Lower lobe of right lung (tissue), 2 donors: ENCODE measurements at regions not wholly inside any gene's neighbourhood (a gene's known extent, or its start where the extent isn't known, plus 50 kb on each side); places are given as distances from the start of the nearest gene placed in this dataset.
"Not testable (repeated sequence)": the region's sequence is repeated elsewhere in the genome, so short reads cannot be mapped to it uniquely, and the experiment has no call there.

ENCODE experiments used
- ATAC-seq, 2 donors: fragments of 200-7000 bp; cut with Tn5 transposase; one replicate each; pipeline ENCODE4 v1.9.1; 2020 to 2022; ENCODE audit warnings: mild to moderate bottlenecking in 2 of 2, moderate library complexity in 2 of 2
- DNase-seq: peaks from one replicate; pipeline ENCODE4 v3.0.0-alpha.2; 2020
- H3K27ac ChIP-seq: fragments of 200-600 bp; one replicate; pipeline ENCODE4 v1.8.0; 2022
- H3K27me3 ChIP-seq: fragments of 200-600 bp; one replicate; pipeline ENCODE4 v1.8.0; 2022; ENCODE audit warnings: low read depth
- H3K36me3 ChIP-seq: fragments of 200-600 bp; one replicate; pipeline ENCODE4 v1.8.0; 2022; ENCODE audit warnings: mild to moderate bottlenecking
- H3K4me1 ChIP-seq: fragments of 200-600 bp; one replicate; pipeline ENCODE4 v1.8.0; 2022
- H3K4me3 ChIP-seq: fragments of 200-600 bp; one replicate; pipeline ENCODE4 v1.8.0; 2022; ENCODE audit warnings: mild to moderate bottlenecking
- H3K9me3 ChIP-seq: fragments of 200-600 bp; one replicate; pipeline ENCODE4 v1.8.0; 2022
- intact Hi-C: fragments of 100-400 bp; cut with DNase I; formaldehyde crosslinking; loops from one replicate; pipeline ENCODE4 v1.11.0; 2022
- donor health status: DM: no; HTN: yes; CAD: no; lungs with severe emphysema.

DNA sequence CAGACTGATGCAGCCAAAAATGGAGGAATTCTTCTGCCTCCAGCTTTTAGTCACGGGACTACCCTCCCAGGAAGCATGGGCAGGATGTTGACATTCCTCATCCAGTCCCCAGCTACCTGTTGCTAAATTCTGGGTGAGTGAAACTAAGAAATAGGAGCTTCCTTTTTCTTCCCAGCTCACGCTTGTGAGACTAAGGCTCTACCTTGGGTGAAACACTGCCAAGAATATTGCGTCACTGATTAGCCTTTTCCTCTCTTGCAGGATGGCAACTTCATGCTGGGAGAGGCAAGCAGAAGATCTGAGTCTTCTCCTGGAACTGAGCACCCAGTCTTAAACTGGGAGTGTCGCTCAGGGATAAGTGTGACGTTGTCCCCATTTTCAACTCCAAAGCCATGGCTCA is 59.7 kb downstream of the RNU2-63P start:
- H3K27ac ChIP-seq, H3K9me3 ChIP-seq, DNase-seq, H3K27me3 ChIP-seq, H3K36me3 ChIP-seq, H3K4me1 ChIP-seq, H3K4me3 ChIP-seq, intact Hi-C loops: not testable (repeated sequence)
- ATAC-seq, result peak in 1 of 2 donors; percentile 46

DNA sequence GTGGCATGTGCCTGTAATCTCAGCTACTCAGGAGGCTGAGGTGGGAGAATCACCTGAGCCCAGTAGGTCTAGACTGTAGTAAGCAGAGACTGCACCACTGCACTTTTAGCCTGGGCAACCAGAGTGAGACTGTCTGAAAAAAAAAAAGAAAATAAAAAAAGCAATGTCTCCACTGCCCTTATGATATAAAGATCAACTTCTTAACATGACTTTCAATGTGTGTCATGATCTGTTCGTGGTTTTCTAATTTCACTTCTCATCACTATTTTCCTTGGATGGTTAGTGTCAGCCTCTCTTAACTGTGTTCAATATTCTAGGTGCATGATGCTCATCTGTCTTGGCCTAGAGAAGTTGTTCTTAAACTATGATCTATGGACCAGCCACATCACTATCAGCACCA is 67.3 kb downstream of the RNU2-63P start:
- H3K9me3 ChIP-seq, intact Hi-C loops, DNase-seq, H3K4me1 ChIP-seq, H3K27ac ChIP-seq, H3K4me3 ChIP-seq, H3K36me3 ChIP-seq, ATAC-seq, H3K27me3 ChIP-seq: not testable (repeated sequence)

GRCh38 chr2:87946644-87947370 is 69.5 kb downstream of the RNU2-63P start:
- DNase-seq, H3K4me1 ChIP-seq, intact Hi-C loops, H3K36me3 ChIP-seq, ATAC-seq, H3K27ac ChIP-seq, H3K4me3 ChIP-seq, H3K27me3 ChIP-seq, H3K9me3 ChIP-seq: not testable (repeated sequence)

DNA sequence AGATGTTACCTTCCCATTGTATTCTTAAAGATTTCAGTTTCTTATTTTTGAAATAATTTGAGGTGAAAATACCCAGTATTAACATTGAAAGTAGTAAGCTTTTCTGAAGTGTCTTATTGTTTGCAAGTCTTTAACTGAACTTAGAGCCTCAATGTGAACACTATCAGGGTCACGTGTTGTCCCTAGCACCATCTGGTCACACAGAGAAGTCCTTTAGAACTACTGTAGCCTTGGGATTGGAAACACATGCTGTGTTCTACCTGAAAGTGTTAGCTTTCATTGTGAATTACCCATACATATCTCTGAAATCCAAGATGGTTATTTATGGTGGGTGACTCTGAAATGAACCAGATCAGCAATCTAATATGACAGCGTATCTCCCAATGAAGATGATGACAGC is 77.0 kb downstream of the RNU2-63P start:
- DNase-seq, H3K9me3 ChIP-seq, H3K27me3 ChIP-seq, intact Hi-C loops, H3K36me3 ChIP-seq, H3K4me3 ChIP-seq, H3K4me1 ChIP-seq, H3K27ac ChIP-seq, ATAC-seq: not testable (repeated sequence)

DNA sequence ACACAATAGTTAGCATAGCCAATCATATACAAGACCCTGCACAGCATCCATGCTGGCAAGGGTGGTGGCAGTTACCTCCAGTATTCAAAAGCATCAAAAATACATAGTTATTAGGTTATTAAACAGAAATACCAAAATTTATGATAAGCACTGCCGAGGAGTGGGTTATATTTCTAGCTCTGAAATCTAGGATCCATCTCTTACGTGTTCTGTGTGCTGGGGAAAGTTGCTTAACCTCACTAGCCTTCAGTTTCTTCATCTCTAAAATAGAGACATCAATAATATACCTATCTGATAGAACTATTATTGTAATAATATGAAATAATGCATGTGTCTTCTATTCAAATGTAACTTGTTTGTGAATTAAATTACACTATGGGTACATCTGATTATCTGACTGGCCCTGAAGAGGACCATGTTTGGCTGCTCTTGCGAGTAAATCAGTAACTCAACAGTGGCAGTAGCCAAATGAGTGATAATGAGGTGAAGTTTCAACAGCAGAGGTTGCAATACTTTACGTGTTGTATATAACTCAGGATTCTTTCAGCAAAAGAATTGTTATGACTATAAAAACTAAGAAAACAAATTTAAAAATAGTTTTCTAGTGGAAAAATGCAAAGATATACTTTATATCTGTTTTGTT is 93.5 kb upstream of the RGPD2 start:
- ATAC-seq, DNase-seq, H3K9me3 ChIP-seq, H3K27me3 ChIP-seq, H3K36me3 ChIP-seq, H3K4me1 ChIP-seq, H3K4me3 ChIP-seq, intact Hi-C loops, H3K27ac ChIP-seq: not testable (repeated sequence)

DNA sequence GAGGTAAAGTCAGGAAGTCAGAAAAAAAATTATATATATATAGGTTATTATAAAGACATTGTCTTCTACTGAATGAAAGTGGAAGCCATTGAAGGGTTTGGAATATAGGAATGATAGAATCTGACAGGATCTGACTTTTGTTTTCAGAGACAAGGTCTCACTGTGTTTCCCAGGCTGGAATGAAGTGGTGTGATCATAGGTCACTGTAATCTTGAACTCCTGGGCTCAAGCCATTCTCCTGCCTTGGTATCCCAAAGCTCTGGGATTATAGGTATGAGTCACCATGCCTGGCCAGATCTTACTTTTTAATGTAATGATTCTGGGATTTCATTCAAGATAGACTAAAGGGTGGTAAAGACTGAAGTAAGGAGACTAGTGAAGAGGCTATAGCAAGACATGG is 91.6 kb upstream of the RGPD2 start:
- DNase-seq, intact Hi-C loops, H3K27ac ChIP-seq, H3K4me3 ChIP-seq, H3K9me3 ChIP-seq, H3K36me3 ChIP-seq, H3K4me1 ChIP-seq, H3K27me3 ChIP-seq, ATAC-seq: not testable (repeated sequence)

- DNase-seq, H3K4me1 ChIP-seq, H3K27ac ChIP-seq, H3K4me3 ChIP-seq, H3K36me3 ChIP-seq, intact Hi-C loops, H3K27me3 ChIP-seq, ATAC-seq, H3K9me3 ChIP-seq: not testable (repeated sequence)
These were observed 85.3 kb upstream of the RGPD2 start for GRCh38 chr2:87910848-87911247.

- H3K9me3 ChIP-seq, ATAC-seq, H3K36me3 ChIP-seq, intact Hi-C loops, H3K27me3 ChIP-seq, H3K4me1 ChIP-seq, H3K4me3 ChIP-seq, H3K27ac ChIP-seq, DNase-seq: not testable (repeated sequence)
These were observed 83.4 kb upstream of the RGPD2 start for GRCh38 chr2:87909042-87909441.

GRCh38 chr2:87907556-87908099 is 82.0 kb upstream of the RGPD2 start:
- ATAC-seq, intact Hi-C loops, H3K9me3 ChIP-seq, H3K4me3 ChIP-seq, H3K27me3 ChIP-seq, DNase-seq, H3K36me3 ChIP-seq, H3K4me1 ChIP-seq, H3K27ac ChIP-seq: not testable (repeated sequence)

DNA sequence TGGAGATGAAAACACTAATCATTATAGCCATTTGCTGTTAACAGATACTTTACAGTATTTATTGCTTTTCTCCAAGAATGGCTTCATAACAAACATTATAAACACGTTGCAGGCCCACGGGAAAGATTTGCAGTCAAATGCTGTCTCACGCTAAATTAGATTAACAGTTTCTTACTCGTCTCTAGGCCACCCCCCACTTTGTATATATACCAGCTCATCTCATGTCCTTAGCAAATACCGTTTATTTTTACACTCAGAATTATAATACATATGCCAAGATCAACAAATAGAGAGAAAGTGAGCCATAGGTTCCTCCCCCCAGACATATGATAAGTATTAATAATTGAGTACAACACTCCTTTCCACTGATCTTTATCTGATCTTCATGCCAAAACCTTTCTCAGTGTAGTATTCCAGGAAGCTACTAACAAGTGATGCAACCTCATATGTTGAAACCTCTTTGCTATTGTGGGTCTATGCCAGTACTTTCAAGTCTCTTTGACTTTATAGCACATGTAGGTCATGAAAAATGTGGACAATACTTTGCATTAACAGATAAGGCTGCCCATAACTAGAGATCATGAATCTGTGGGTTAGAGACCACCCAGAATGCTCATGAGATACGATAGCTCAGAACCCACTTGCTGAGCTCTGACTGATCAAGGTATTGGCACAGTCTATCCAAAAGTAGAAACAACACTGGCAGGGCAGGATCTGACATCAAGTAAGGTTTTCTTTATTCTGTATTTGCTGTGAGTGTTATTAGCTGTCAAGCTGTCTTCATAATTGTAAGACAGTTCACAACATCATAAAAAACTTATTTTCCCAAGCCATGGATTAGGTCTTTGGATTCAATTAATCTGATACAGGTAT is 77.9 kb upstream of the RGPD2 start:
- H3K9me3 ChIP-seq, H3K27ac ChIP-seq, intact Hi-C loops, H3K4me1 ChIP-seq, H3K27me3 ChIP-seq, H3K4me3 ChIP-seq, DNase-seq, H3K36me3 ChIP-seq: not testable (repeated sequence)
- ATAC-seq, result peak; percentile 45 to 68

GRCh38 chr2:87883659-87884058 is 58.1 kb upstream of the RGPD2 start:
- H3K36me3 ChIP-seq, intact Hi-C loops, H3K4me3 ChIP-seq, DNase-seq, H3K4me1 ChIP-seq, H3K27ac ChIP-seq, H3K9me3 ChIP-seq, ATAC-seq, H3K27me3 ChIP-seq: not testable (repeated sequence)
